ENCODE measurements at regions not wholly inside any gene's neighbourhood (a gene's known extent, or its start where the extent isn't known, plus 50 kb on each side); places are given as distances from the start of the nearest gene placed in this dataset.

DNA sequence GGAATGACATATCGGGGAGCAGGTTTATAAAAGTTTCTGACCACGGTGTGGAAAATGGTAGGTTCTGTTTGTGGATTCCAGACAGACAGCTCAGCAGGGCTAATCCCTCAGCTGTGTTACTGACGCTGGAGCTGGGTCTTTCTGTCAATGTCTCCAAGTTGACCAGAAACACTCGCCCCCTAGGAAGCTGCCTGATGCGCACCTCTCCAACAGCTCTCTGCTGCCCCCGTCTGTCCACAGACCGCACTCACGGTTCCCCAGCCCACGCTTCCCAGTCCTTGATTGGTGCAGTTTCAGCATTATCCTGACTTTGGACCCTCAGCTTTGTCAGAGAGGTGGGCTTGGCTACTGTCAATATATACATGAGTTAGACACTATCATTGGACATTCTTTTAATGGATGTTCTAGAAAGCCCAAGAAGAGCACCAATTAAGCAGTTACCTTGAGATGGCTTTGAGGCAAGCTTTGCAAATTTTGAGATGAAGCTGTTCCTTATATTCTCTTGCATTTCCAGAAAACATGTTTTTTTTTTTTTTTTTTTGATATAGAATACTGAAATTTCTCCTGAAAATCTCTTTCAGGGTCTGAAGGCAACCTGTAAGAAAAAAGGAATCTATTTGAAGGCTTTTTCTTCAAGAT, 98.9 kb upstream of the TBC1D5 start:
- TF ChIP-seq, protein P1, sequence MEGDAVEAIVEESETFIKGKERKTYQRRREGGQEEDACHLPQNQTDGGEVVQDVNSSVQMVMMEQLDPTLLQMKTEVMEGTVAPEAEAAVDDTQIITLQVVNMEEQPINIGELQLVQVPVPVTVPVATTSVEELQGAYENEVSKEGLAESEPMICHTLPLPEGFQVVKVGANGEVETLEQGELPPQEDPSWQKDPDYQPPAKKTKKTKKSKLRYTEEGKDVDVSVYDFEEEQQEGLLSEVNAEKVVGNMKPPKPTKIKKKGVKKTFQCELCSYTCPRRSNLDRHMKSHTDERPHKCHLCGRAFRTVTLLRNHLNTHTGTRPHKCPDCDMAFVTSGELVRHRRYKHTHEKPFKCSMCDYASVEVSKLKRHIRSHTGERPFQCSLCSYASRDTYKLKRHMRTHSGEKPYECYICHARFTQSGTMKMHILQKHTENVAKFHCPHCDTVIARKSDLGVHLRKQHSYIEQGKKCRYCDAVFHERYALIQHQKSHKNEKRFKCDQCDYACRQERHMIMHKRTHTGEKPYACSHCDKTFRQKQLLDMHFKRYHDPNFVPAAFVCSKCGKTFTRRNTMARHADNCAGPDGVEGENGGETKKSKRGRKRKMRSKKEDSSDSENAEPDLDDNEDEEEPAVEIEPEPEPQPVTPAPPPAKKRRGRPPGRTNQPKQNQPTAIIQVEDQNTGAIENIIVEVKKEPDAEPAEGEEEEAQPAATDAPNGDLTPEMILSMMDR (IDR thresholded peaks at IDR 0.05; ENCODE audit: low read depth, low read length, poor library complexity, severe bottlenecking) = peak; percentile 98
- no peak for TF ChIP-seq EZH2phosphoT487 (IDR thresholded peaks at IDR 0.05; ENCODE audit: borderline replicate concordance, low read length)
